HEK293T (cell line): ENCODE measurements at regions not wholly inside any gene's neighbourhood (a gene's known extent, or its start where the extent isn't known, plus 50 kb on each side); places are given as distances from the start of the nearest gene placed in this dataset.

Experiments
- ARNT ChIP-seq: fragments of 450-650 bp; IDR thresholded peaks from 2 replicates; pipeline ENCODE4 v1.6.1; 2017; ENCODE audit warnings: mild to moderate bottlenecking
- BHLHE40 ChIP-seq: fragments of 450-650 bp; IDR thresholded peaks from 2 replicates; pipeline ENCODE4 v1.6.1; 2016; ENCODE audit warnings: mild to moderate bottlenecking, moderate library complexity, borderline replicate concordance
- FOXA1 ChIP-seq: fragments of 450-650 bp; IDR thresholded peaks from 2 replicates; pipeline ENCODE4 v1.6.1; 2016; ENCODE audit warnings: mild to moderate bottlenecking
- FOXM1 ChIP-seq: fragments of 450-650 bp; IDR thresholded peaks from 2 replicates; pipeline ENCODE4 v1.6.1; 2017; ENCODE audit warnings: mild to moderate bottlenecking, borderline replicate concordance
- L3MBTL2 ChIP-seq: fragments of 450-650 bp; conservative IDR thresholded peaks from 2 replicates; pipeline ENCODE4 v1.6.1; 2016; ENCODE audit warnings: mild to moderate bottlenecking
- ZNF384 ChIP-seq: fragments of 450-650 bp; IDR thresholded peaks from 2 replicates; pipeline ENCODE4 v1.6.1; 2016
- TF ChIP-seq, protein P1 (sequence below): fragments of 450-650 bp; IDR thresholded peaks from 2 replicates; pipeline ENCODE4 v1.6.1; 2016

DNA sequence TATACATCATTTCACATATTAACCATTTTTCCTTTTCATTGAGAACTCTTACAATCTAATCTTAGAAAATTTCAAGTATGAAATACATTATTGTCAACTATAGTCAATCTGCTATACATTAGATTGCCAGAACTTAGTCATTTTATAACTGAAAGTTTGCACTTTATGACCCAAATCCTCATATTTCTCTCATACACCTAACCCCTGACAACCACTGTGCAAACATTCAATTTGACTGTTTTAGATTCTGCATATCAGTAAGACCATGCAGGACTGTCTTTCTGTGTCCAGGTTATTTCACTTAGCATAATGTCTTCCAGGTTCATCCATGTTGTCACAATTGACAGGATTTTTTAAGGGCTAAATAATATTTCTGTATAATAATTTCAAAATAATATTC is 1299.0 kb upstream of the B3GALT2 start:
- no peak for TF ChIP-seq BHLHE40
- TF ChIP-seq, protein P1, sequence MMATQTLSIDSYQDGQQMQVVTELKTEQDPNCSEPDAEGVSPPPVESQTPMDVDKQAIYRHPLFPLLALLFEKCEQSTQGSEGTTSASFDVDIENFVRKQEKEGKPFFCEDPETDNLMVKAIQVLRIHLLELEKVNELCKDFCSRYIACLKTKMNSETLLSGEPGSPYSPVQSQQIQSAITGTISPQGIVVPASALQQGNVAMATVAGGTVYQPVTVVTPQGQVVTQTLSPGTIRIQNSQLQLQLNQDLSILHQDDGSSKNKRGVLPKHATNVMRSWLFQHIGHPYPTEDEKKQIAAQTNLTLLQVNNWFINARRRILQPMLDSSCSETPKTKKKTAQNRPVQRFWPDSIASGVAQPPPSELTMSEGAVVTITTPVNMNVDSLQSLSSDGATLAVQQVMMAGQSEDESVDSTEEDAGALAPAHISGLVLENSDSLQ = no peak
- TF ChIP-seq FOXA1 = no peak
- TF ChIP-seq L3MBTL2 = no peak
- TF ChIP-seq FOXM1 = no peak
- no peak for TF ChIP-seq ARNT
- TF ChIP-seq ZNF384 = no peak
